Limb (tissue), 2 donors: ENCODE measurements at regions not wholly inside any gene's neighbourhood (a gene's known extent, or its start where the extent isn't known, plus 50 kb on each side); places are given as distances from the start of the nearest gene placed in this dataset.
"Not testable (repeated sequence)": the region's sequence is repeated elsewhere in the genome, so short reads cannot be mapped to it uniquely, and the experiment has no call there.

Source experiments
- DNase-seq, 2 donors: peaks; one replicate each; pipeline ENCODE4 v3.0.0-alpha.2; 2016; ENCODE audit errors: extremely low spot score in 2 of 2

DNA sequence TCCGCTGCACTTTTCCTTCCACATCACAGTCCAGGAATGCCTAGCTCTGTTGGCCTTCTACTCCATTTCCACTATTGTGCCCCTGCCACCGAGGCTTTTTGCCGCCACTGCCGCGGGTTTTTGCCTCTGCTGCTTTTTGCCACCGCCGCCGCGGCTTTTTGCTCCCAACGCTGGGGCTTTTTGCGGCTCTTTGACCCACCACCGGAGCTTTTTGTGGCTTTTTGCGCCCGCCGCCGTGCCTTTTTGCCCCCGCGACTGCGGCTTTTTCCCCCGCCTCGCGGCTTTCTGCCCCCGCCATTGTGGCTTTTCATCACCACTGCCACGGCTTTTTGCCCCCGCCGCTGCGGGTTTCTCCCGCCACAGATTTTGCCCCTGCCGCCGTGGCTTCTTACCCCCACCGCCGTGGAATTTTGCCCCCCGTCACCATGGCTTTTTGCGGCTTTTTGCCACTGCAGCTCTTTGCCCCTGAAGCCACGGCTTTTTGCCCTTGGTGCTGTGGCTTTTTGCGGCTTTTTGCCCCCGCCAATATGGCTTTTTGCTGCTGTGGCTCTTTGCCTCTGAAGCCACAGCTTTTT lies 2798.7 kb upstream of the TEKT4 start:
- DNase-seq = no peak

DNA sequence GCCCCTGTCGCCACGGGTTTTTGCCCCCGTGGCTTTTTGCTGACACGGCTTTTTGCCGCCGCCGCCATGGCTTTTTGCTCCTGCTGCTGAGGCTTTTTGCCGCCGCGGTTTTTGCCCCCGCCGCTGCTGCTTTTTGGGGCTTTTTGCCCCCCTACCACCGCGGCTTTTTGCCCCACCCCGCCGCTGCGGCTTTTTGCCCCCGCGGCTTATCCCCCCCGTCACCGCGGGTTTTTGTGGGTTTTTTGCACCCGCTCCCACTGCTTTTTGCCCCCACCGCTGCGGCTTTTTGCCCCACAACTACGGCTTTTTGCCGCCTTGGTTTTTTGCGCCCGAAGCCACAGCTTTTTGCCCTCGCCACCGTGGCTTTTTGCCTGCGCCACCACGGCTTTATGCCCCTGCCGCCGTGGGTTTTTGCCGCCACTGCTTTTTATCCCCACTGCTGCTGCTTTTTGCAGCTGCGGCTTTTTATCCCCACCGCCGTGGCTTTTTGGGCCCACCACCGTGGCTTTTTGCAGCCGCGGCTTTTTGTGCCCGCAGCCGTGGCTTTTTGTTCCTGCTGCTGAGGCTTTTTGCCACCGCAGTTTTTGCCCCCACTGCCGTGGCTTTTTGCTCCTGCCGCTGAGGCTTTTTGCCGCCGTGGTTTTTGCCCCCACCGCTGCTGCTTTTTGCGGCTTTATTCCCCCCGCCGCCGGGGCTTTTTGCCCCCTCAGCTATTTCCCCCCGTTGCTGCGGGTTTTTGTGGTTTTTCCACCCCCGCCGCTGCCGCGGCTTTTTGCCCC lies 2798.0 kb upstream of the TEKT4 start:
- peak in 1 of 2 donors; percentile 8 for DNase-seq

DNA sequence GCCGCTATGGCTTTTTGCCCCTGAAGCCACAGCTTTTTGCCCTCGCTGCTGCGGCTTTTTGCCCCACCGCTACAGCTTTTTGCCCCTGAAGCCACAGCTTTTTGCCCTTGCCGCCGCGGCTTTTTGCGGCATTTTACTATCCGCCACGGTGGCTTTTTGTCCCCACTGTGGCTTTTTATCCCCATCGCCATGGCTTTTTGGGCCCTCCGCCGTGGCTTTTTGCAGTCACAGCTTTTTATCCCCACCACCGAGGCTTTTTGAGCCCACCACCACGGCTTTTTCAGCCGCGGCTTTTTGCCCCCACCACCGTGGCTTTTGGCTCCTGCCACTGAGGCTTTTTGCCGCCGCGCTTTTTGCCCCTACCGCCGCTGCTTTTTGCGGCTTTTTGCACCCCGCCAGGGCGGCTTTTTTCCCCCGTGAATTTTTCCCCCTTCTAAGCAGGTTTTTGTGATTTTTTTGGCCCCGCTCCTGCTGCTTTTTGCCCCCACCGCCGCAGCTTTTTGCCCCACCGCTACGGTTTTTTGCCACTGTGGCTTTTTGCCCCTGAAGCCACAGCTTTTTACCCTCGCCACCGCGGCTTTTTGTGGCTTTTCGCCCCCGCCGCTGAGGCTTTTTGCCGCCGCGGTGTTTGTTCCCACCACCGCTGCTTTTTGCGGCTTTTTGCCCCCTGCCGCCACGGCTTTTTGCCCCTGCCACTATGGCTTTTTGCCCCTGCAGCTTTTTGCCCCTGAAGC lies 2797.2 kb upstream of the TEKT4 start:
- DNase-seq = peak in 1 of 2 donors; percentile 7

DNA sequence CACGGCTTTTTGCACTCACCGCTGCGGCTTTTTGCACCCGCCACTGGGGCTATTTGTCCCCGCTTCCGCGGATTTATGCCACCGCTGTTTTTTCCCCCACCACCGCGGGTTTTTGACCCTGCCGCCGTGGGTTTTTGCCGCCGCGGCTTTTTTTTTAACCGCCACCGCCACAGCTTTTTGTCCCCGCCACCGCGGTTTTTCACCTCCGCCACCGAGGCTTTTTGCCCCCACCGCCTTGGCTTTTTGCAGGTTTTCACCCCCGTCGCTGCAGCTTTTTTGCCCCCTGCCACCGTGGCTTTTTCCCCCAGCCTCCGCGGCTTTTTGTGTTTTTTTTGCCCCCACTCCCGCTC lies 2796.7 kb upstream of the TEKT4 start:
- peak in 1 of 2 donors; percentile 4 for DNase-seq

DNA sequence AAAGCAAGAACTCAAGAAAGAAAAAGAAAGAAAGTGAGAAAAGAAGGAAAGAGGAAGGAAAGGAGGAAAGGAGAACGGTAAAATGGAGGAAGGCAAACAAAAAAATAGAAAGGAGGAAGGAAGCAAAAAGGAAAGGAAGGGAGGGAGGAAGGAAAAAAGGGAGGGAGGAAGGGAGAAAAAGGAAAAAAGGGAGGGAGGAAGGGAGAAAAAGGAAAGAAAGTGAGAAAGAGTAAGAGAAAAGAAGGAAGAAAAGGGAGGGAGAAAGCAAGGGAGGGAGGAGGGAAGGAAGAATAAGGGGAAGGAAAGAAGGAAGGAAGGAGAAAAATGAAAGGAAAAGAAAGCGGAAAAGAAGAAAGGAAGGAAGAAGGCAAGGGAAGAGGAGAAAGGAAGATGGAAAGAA lies 2795.9 kb upstream of the TEKT4 start:
- DNase-seq = not testable (repeated sequence)
